ENCODE measurements at regions not wholly inside any gene's neighbourhood (a gene's known extent, or its start where the extent isn't known, plus 50 kb on each side); places are given as distances from the start of the nearest gene placed in this dataset.

GRCh38 chr9:21657966-21658667, 144.3 kb upstream of the MTAP start:
- no peaks in the 10 kb centered on the region for H3K79me1 ChIP-seq (ENCODE audit: insufficient read depth, low read depth, low read length, poor library complexity, severe bottlenecking)
- H3K27ac ChIP-seq (ENCODE audit: insufficient read length, low read depth, low read length): no peak overlapping the region
- H3K4me3 Mint-ChIP-seq: no peak overlapping the region
- no peaks in the 10 kb centered on the region for H3K27me3 ChIP-seq (ENCODE audit: insufficient read depth, low read length)
- DNase-seq: no peak
- H3K23me2 ChIP-seq (ENCODE audit: insufficient read length, low read depth, low read length, poor library complexity, severe bottlenecking): no peaks in the 10 kb centered on the region
- H3K4me1 ChIP-seq (ENCODE audit: insufficient read depth, low read length): no peaks in the 10 kb centered on the region
- no peak overlapping the region for H4K8ac ChIP-seq (replicated peaks; ENCODE audit: insufficient read length, low read depth, low read length)
- H3K18ac ChIP-seq (ENCODE audit: insufficient read length, low read depth, low read length): no peak overlapping the region
- no peak overlapping the region for H4K5ac ChIP-seq (ENCODE audit: insufficient read length, low read depth, low read length)
- no peak overlapping the region for H2BK15ac ChIP-seq (ENCODE audit: low read depth, low read length)
- no peaks in the 10 kb centered on the region; the same call in none of the 2 replicates for H3K27me3 Mint-ChIP-seq (ENCODE audit: low read depth)
- H3K9ac ChIP-seq (ENCODE audit: extremely low read depth, insufficient read length, low read length): no peak overlapping the region
- H3T11ph ChIP-seq (ENCODE audit: low read length): no peak overlapping the region
- TF ChIP-seq CTCF (conservative IDR thresholded peaks at IDR 0.05): no peak
- no peak overlapping the region for H2BK120ac ChIP-seq (ENCODE audit: low read depth, low read length, poor library complexity, severe bottlenecking)
- H3K9me3 Mint-ChIP-seq: no peaks in the 10 kb centered on the region
- WGBS (ENCODE audit: extremely low coverage, insufficient read length, low lambda C conversion rate): no CpG with 5 or more reads among the region's 2 CpGs
- no peak overlapping the region for H2BK12ac ChIP-seq (ENCODE audit: insufficient read length, low read depth, low read length)
- H3K23ac ChIP-seq (ENCODE audit: insufficient read length, low read depth, low read length): no peak overlapping the region
- H2BK20ac ChIP-seq (ENCODE audit: low read depth, low read length, poor library complexity, severe bottlenecking): no peak overlapping the region
- no peak overlapping the region for H3K4ac ChIP-seq (ENCODE audit: low read depth, low read length)
- no peaks in the 10 kb centered on the region for H4K20me1 ChIP-seq (ENCODE audit: control insufficient read depth, insufficient read depth, insufficient read length)
- H3K14ac ChIP-seq (ENCODE audit: insufficient read depth, low read length): no peak overlapping the region
- no peaks in the 10 kb centered on the region for H3K9me3 ChIP-seq (ENCODE audit: control insufficient read depth, low read depth, low read length)
- H3K27ac Mint-ChIP-seq: no peak overlapping the region
- no peak overlapping the region for H4K91ac ChIP-seq (ENCODE audit: insufficient read length, low read depth, low read length)
- H3K36me3 Mint-ChIP-seq (ENCODE audit: insufficient read depth in 1 of 3, low read depth in 3 of 3): no peaks in the 10 kb centered on the region
- H3K56ac ChIP-seq (ENCODE audit: insufficient read length, low read depth, low read length): no peak overlapping the region
- no peak overlapping the region for H2AK5ac ChIP-seq (ENCODE audit: insufficient read length, low read length)
- no peaks in the 10 kb centered on the region for H3K79me2 ChIP-seq (ENCODE audit: insufficient read depth, low read length)
- H2BK5ac ChIP-seq (ENCODE audit: insufficient read length, low read length): no peak overlapping the region
- no peak overlapping the region for H2AFZ ChIP-seq (ENCODE audit: low read length)
- no peak overlapping the region for H3K4me2 ChIP-seq (ENCODE audit: insufficient read depth, insufficient read length, low read length)
- no peaks in the 10 kb centered on the region for H3K4me1 Mint-ChIP-seq

Measured in H9 (cell line).